Liver (tissue), 3 donors: ENCODE measurements at regions not wholly inside any gene's neighbourhood (a gene's known extent, or its start where the extent isn't known, plus 50 kb on each side); places are given as distances from the start of the nearest gene placed in this dataset.

Experiments
- EGR1 ChIP-seq, 2 donors: IDR thresholded peaks; 2 replicates each; pipeline ENCODE4 v1.6.1; 2016 to 2018; ENCODE audit warnings: antibody characterized with exemption in 2 of 2, low read depth in 2 of 2
- FOXA1 ChIP-seq: IDR thresholded peaks from 2 replicates; pipeline ENCODE4 v1.6.1; 2016; ENCODE audit warnings: antibody characterized with exemption
- GABPA ChIP-seq, 2 donors: IDR thresholded peaks in 1 of 2; conservative IDR thresholded peaks in 1 of 2; 2 replicates each; pipeline ENCODE4 v1.6.1; 2016; ENCODE audit warnings: antibody characterized with exemption in 2 of 2, mild to moderate bottlenecking in 1 of 2, moderate library complexity in 1 of 2
- HNF4A ChIP-seq, 2 donors: conservative IDR thresholded peaks; 2 replicates each; pipeline ENCODE4 v1.6.1; 2016; ENCODE audit warnings: antibody characterized with exemption in 2 of 2, mild to moderate bottlenecking in 2 of 2
- JUND ChIP-seq, 2 donors: IDR thresholded peaks; 2 replicates each; pipeline ENCODE4 v1.6.1; 2016; ENCODE audit warnings: antibody characterized with exemption in 2 of 2
- MAX ChIP-seq: IDR thresholded peaks from 2 replicates; pipeline ENCODE4 v1.6.1; 2016; ENCODE audit warnings: antibody characterized with exemption
- RAD21 ChIP-seq, 2 donors: IDR thresholded peaks; 2 replicates each; pipeline ENCODE4 v1.6.1; 2016; ENCODE audit warnings: antibody characterized with exemption in 2 of 2, mild to moderate bottlenecking in 2 of 2
- REST ChIP-seq: IDR thresholded peaks from 2 replicates; pipeline ENCODE4 v1.6.1; 2016; ENCODE audit warnings: antibody characterized with exemption, mild to moderate bottlenecking
- SP1 ChIP-seq: IDR thresholded peaks from 2 replicates; pipeline ENCODE4 v1.6.1; 2018; ENCODE audit warnings: antibody characterized with exemption, mild to moderate bottlenecking
- TAF1 ChIP-seq: conservative IDR thresholded peaks from 2 replicates; pipeline ENCODE4 v1.6.1; 2016; ENCODE audit warnings: antibody characterized with exemption, mild to moderate bottlenecking
- ZBTB33 ChIP-seq: IDR thresholded peaks from 2 replicates; pipeline ENCODE4 v1.6.1; 2016; ENCODE audit warnings: antibody characterized with exemption
- TF ChIP-seq, protein P1 (sequence below): fragments of 150-350 bp; IDR thresholded peaks from 2 replicates; pipeline ENCODE4 v1.5.1; 2017; ENCODE audit warnings: improper control_type of control experiment, low read depth, low read length; ENCODE audit not compliant: missing input control
- TF ChIP-seq, protein P2 (sequence below): IDR thresholded peaks from 2 replicates; pipeline ENCODE4 v1.6.1; 2016; ENCODE audit warnings: antibody characterized with exemption
- donor health status: healthy.
- donor health status: healthy.

DNA sequence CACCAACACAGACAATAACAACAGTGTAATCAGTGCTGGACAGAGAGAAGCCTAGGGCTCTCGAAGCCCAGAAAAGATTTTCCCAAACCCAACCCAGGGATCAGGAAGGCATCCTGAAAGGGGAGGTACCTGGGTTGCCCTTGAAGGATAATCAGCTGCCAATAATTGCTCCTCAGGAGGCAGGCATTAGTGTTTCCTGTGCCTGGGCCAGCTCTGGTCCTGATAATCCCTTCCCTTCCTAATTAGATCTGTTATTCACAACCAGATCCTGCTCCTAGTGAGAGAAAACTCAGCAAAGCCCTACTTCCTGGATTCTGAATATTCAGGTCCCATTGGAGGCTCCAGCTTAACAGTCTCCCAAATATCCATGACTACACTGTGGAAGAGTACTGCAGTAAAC lies 117.4 kb downstream of the DMRTA2 start:
- TF ChIP-seq, protein P1, sequence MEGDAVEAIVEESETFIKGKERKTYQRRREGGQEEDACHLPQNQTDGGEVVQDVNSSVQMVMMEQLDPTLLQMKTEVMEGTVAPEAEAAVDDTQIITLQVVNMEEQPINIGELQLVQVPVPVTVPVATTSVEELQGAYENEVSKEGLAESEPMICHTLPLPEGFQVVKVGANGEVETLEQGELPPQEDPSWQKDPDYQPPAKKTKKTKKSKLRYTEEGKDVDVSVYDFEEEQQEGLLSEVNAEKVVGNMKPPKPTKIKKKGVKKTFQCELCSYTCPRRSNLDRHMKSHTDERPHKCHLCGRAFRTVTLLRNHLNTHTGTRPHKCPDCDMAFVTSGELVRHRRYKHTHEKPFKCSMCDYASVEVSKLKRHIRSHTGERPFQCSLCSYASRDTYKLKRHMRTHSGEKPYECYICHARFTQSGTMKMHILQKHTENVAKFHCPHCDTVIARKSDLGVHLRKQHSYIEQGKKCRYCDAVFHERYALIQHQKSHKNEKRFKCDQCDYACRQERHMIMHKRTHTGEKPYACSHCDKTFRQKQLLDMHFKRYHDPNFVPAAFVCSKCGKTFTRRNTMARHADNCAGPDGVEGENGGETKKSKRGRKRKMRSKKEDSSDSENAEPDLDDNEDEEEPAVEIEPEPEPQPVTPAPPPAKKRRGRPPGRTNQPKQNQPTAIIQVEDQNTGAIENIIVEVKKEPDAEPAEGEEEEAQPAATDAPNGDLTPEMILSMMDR = no peak
- no peak for TF ChIP-seq MAX
- TF ChIP-seq FOXA1 = no peak
- TF ChIP-seq, protein P2, sequence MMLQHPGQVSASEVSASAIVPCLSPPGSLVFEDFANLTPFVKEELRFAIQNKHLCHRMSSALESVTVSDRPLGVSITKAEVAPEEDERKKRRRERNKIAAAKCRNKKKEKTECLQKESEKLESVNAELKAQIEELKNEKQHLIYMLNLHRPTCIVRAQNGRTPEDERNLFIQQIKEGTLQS = no peak
- no peak for TF ChIP-seq SP1
- no peak for TF ChIP-seq GABPA (IDR thresholded peaks at IDR 0.05 in 1 of 2, conservative IDR thresholded peaks at IDR 0.05 in 1 of 2)
- TF ChIP-seq EGR1 (IDR thresholded peaks at IDR 0.05; ENCODE audit: low read depth in 2 of 2) = no peak
- no peak for TF ChIP-seq HNF4A (conservative IDR thresholded peaks at IDR 0.05)
- TF ChIP-seq JUND (IDR thresholded peaks at IDR 0.05) = no peak
- no peak for TF ChIP-seq REST
- no peak for TF ChIP-seq RAD21 (IDR thresholded peaks at IDR 0.05)
- TF ChIP-seq ZBTB33 = no peak
- TF ChIP-seq TAF1 = no peak
